ENCODE measurements at regions not wholly inside any gene's neighbourhood (a gene's known extent, or its start where the extent isn't known, plus 50 kb on each side); places are given as distances from the start of the nearest gene placed in this dataset.
A peak's percentile ranks its signal among the peaks of the same experiment; 100 is the strongest.

DNA sequence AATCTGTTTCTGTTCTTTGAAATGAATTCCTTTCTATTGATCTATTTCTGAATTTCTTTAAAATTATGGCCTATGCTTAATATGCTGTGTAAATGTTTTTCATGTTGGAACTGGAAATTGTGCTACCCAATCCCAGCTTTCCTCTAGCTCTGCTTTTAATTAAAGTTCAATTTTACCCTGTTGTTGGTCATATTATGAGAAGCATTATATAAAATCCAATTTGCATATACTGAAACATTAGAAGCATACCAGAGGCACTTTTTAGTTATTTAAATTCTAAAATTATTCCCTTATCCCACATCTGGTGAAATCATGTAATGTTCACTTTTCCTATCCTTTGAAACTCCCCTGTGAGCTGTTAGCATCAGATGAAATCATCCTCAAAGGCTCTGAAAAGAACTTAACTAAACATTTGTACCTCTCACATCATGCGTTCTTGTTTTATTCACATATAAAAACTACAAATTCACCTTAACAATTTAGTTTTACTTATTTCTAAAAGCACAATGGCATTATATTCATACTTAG lies 160.6 kb upstream of the COL21A1 start:
- no peak for DNase-seq (ENCODE audit: low read depth in 4 of 4, low spot score in 3 of 4)

DNA sequence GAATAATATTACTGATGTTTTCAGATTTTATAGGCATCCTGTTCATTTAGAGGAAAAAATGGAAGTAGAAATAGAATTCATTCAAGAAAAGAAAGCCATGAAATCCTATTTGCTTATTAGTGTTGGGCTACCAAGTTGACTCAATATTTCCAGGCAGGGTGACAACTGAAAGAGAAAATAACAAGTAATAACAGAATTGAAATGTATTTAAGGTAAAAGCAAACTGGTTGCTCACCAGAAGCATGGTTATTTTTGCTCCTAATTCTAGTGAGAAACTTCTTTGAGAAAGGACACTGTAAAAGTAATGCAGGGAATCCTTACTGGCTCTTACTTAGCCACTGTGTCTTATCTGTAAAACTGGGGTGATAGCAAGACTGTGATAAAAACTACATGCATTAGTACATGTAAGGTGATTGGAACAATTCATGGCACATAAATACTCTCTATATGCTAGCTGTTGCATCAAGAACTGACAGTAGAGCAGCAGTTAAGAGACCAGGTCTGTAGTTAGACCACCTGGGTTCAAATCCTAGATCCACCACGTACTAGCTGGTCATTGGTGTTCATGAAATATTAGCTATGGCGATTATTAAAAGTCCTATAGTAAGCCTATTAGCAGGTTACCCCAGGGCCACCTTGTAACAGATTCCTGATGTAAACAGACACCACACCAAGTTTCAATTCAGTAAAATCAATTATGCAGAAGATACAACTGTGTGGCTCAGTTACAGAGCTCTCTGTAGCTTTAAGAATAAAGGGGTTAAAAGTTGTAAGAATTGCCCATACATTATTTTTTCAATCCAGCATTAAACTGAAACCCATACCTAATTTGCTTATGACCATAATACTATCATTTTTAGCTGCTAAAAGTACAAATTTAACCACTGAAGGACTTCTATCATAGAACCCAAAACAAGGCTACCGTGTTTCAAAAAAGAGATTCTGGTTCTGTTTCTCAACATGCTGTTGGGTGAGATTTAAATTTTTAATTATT lies 159.2 kb upstream of the COL21A1 start:
- DNase-seq (ENCODE audit: low read depth in 4 of 4, low spot score in 3 of 4), result no peak

DNA sequence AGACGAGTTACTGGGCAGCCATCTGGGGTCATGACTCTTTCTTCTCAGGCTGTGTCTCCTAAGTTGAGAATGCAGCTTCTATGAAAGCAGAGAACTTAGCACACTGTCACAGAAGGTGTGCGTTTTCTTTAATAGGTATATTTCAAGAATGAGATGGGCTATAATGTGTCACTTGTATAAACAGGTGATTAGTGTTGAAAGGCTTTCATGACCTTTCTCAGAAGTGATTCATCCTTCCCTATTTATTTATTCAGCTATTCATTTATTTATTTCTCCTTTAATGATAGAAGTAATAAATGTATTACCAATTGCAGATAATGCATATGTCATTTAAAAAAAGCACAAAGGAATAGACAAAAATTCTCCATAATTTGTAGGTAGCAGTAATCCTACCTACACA lies 157.2 kb upstream of the COL21A1 start:
- DNase-seq (ENCODE audit: low read depth in 4 of 4, low spot score in 3 of 4), result no peak

DNA sequence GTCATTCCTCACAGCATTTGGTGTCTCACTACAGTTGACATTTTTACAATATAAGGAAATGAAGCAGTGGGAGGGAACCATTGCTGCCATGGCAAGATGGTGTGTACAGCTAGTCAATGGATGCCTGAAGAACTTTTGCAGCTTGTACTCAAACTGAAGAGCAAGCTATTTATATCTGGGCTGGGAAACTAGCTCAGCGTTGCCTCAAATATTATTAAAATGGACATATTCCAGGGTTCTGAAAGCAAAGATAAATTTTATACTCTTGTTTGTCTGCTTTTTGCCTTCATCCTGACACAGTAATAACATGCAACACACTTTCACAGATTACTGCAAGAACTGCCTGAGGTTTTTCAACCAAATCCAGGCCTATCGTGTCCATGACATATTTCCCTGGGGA lies 156.4 kb upstream of the COL21A1 start:
- DNase-seq (ENCODE audit: low read depth in 4 of 4, low spot score in 3 of 4), result no peak

DNA sequence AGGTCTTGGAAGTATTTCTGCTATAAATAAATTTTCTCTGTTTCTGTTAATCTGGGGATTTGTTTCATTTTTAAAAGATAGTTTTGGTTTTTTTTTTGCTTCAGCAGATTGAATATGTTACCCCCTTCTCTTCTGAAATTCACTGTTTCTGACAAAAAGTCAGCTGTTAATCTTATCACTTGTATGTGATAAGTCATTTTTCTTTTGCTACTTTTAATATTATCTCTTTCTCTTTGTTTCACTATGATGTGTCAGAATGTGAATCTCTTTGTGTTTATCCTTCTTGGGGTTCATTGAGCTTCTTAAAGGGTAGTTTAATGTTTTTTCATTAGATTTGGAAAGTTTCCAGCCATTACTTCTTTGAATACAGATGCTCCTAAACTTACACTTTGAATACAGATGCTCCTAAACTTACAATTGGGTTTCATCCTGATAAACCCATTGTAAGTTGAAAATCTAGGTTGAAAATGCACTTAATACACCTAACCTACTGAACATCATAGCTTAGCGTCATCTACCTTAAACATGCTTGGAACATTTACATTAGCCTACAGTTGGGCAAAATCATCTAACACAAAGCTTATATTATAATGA lies 154.2 kb upstream of the COL21A1 start:
- no peak for DNase-seq (ENCODE audit: low read depth in 4 of 4, low spot score in 3 of 4)

DNA sequence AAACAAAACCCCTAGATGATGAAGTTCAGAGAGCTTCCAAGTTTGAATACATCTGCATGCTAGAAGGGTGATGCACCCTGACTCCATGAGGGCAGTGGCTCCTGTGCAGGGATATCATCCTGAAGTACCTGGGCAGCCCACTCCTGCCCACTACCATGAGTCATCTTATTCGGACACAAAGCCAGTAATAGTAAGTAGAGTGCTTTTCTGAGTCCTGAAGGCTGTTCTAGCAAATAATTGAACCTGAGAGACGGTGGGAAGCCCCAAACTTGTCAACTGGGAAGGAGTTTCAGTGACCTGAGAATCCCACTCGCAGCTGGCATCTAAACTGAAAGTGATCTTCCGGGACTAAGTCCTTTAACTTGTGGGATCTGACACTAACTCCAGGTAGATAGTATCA lies 152.9 kb upstream of the COL21A1 start:
- DNase-seq (ENCODE audit: low read depth in 4 of 4, low spot score in 3 of 4), result no peak

DNA sequence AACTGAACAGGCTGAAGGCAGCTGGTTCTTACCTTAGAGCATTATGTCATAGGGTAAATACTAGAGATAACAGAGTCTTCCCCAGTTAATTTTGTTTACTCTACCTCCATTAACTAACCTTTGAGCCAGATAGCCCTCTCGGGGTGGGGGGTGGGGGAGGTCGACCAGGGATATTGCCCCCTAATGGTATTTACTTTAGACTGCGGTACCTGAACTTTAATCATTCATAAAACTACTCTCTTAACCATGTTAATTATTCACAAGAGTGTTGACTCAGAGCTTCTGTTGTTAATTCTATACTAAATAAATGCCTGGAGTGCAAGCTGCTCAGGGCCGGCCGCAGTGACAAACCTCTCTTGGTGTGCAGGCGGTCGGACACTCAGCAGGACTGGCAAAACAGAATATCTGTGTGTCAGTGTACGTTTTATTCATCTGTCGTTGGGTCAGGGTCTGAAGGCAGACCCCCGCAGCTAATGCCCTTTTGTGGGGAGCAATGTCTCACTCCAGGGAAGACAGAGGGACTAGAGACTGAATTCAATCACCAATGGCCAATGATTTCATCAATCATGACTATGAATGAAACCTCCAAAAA lies 152.4 kb upstream of the COL21A1 start:
- DNase-seq (ENCODE audit: low read depth in 4 of 4, low spot score in 3 of 4), result peak in 1 of 4 donors; percentile 8

DNA sequence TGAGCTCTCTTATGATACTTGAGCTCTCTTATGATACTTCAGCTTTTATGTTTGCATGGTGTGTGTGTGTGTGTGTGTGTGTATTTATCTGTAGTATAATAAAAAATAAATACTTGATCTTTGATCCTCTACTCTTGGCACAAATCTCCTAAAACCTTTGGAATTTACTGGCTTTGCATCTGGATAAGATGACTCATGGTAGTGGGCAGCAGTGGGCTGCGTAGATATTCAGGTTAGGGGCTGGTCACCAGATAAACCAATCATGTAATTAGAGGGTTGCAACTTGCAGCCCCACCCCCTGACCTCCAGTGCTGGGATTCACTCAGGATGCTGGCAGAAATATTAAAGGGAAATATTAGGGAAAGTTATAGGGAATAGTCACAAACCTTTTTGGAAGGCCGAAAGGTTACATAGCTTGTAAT lies 151.9 kb upstream of the COL21A1 start:
- no peak for DNase-seq (ENCODE audit: low read depth in 4 of 4, low spot score in 3 of 4)

DNA sequence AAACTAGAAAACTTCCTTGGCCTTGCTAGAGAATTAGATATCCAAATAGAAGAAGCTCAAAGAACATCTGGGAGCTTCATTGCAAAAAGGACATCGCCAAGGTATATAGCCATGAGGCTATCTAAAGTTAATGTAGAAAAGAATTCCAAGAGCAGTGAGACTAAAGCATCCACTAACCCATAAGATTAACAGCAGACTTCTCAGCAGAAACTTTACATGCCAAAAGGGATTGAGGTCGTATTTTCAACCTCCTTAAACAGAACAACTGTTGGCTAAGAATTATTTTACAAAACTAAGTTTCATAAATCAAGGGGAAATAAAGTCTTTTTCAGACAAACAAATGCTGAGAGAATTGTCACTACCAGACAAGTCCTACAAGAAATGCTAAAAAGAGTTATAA lies 149.1 kb upstream of the COL21A1 start:
- no peak for DNase-seq (ENCODE audit: low read depth in 4 of 4, low spot score in 3 of 4)

DNA sequence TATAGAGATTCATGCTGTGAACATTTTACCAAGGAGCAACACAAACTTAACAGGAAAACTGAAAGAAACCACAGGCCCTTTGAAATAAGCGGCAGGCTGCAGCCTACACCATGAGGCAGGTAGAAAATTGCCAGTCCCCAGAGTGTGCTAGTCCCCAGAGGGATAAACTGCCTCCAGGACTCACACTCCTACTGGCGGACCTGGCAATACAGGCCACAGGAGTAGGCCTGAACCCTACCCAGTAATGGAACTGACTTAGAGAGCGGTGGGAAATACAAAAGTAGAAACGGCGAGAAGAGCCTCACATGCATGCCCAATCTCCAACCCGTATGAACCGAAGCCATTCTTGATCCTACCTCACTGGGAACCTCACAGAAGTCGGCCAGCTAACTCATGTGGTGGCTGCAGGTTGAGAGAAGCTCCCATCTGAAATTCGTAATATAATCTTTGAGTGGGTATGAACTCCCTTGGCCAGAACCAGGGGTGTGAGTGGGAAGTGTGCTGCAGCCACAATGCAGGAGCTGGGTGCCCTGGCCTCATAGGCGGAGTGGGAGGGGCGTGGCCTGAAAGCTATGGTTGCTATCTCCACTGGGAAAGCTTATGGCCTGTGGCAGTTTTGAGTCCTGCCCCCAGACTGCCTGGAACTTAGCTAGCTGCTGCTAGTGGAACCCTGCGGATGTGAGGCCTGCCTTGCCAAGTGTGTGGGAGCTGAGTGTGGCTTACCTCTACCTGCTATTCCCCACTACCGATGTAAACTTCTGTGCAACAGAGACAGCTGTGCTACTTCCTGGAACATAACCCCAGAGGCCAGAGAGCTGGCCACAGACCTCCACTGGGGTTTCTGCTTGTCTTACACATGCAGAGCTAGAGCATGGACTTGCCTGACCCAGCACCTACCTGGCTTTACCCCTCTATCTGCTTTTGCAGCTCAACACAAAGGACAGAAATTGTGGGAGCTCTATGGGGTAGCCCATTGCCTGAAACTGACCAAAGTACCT lies 146.5 kb upstream of the COL21A1 start:
- DNase-seq (ENCODE audit: low read depth in 4 of 4, low spot score in 3 of 4), result no peak

DNA sequence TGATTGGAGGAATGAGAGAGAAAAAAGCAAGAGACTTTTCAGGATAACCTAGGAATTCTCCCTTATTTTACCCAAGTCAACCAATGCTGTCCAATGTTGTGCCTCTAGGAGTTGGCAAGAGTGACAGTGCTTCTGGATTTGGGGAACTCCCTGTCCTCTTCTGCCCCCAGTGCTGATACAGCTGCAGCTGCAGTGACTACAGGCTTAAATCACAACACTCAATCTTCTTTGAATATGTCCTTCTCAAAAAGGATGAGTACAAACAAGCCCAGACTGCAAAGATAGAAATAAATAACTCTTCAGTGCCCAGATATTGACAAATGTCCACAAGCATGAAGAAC lies 141.0 kb upstream of the COL21A1 start:
- DNase-seq (ENCODE audit: low read depth in 4 of 4, low spot score in 3 of 4), result no peak

DNA sequence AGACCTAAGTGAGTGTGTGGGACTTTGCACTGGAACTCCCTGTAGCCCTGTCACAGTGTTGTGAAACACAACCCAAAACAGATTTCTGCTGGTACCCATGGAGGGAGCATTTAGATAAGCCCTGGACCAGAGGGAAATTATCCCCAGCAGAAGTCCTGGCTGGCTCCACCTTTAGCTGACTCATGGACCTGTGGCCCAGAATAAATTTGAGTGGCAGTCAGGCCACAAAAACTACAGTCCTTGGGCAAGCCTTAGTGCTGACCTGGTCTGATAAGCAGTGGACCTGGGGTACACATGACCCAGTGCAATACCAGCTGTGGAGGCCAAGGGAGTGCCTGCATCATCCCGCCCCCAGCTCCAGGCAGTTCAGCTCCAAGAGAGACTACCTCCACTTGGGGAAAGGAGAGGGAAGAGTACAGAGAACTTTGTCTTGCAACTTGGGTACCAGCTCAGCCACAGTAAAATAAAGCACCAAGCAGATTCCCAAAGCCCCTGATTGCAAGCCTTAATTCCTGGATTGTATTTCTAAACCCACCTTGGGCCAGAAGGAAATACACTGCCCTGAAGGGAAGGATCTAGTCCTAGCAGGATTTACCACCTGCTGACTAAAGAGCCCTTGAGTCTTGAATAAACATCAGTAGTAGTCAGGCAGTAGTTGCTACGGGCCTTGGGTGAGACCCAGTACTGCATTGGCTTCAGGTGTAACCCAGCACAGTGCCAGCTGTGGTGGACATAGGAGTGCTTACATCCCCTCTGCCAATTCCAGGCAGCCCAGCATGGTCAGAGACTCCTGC lies 140.4 kb upstream of the COL21A1 start:
- DNase-seq (ENCODE audit: low read depth in 4 of 4, low spot score in 3 of 4), result no peak

DNA sequence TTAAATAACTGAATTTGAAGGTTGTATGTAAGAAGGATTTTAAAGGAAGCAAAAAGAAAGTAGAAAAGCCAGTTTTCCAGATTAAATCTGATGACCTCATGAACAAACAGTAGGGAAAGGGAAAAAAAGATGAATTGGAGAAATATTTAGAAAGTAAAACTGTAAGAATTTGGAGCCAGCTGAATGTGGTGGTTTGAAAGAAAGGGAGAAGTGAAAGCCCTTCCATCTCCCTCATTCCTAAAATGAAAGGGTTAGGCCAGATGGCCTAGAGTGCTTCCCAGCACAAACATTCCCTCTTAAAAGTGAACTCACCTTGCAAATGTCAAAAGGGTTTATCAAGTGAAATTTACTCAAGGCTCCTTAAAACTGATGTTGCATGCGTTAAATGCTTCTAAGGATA lies 139.3 kb upstream of the COL21A1 start:
- no peak for DNase-seq (ENCODE audit: low read depth in 4 of 4, low spot score in 3 of 4)

DNA sequence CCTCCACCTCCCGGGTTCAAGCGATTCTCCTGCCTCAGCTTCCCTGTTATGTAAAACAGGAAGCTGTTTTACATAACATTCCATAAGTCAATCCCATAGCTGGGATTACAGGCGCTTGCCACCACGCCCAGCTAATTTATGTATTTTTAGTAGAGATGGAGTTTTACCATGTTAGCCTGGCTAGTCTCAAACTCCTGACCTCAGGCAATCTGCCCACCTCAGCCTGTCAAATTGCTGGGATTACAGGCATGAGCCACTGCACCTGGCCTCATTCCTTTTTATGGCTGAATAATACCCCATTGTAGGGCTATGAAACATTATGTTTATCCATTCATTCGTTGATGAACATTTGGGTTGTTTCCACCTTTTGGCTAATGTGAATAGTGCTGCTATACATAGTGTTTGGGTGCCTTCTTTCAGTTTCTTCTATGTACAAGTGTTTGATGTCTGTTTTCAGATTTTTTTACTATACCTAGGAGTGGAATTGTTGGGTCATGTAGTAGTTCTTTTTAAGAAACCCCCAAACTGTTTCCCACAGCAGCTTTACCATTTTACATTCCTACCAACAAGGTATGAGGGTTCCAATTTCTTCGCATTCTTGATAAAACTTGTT lies 138.7 kb upstream of the COL21A1 start:
- no peak for DNase-seq (ENCODE audit: low read depth in 4 of 4, low spot score in 3 of 4)

DNA sequence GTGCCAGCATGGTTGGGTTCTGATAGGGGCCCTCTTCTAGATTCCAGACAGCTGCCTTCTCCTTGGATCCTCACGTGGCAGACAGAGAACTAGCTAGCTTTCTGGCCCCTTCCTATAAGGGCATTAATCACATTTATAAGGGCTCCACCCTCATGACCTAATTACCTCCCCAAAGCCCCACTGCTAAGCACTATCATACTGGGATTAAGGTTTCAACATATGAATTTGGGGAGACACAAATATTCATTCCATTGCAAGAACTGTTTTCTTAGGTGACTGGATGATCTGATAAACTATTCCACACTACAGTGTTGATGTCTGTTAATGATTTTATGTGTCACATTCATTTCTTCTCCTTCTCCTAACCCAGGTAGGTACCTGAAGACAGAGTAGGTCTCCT lies 135.8 kb upstream of the COL21A1 start:
- no peak for DNase-seq (ENCODE audit: low read depth in 4 of 4, low spot score in 3 of 4)

DNA sequence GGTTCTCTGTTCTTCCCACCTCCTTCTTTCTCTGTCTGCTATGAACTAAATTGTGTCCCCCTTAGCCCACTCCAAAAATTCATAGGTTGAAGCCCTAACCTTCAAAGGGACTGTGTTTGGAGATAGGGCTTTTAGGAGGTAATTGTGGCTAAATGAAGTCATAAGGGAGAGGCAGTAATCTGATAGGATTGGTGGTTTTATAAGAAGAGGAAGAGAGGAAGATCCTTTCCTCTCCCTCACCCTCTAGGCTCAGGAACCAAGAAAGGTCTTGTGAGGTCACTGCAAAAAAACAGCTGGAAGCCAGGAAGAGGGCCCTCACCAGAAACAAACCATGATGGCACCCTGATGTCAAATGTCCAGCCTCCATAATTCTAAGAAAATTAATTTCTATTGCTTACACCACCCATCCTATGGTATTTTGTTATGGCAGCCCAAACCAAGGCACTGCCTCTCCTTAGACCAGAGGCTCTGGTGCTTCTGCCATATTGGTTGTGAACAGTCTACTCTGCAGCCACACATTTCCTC lies 135.1 kb upstream of the COL21A1 start:
- DNase-seq (ENCODE audit: low read depth in 4 of 4, low spot score in 3 of 4), result no peak

DNA sequence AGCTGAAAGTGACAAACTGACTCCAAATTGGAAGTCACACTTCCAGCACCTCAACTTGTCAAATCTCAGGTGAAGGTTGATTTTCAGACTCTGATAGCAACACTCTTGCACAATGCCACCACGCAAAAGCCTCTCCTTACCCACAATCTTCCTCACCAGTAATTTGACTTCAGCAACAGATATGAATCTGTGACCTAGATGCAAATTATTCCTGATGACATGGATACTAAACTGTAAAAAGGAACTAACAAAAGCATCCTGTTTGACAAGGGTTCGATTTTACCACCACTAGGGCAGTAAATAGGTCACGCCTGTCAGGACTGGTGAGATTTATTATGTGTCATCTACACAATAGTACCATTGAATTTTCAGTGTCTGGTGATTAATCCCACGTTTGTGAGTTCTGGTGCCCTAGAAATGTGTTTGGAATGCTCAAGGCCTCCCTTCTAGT lies 134.4 kb upstream of the COL21A1 start:
- no peak for DNase-seq (ENCODE audit: low read depth in 4 of 4, low spot score in 3 of 4)

DNA sequence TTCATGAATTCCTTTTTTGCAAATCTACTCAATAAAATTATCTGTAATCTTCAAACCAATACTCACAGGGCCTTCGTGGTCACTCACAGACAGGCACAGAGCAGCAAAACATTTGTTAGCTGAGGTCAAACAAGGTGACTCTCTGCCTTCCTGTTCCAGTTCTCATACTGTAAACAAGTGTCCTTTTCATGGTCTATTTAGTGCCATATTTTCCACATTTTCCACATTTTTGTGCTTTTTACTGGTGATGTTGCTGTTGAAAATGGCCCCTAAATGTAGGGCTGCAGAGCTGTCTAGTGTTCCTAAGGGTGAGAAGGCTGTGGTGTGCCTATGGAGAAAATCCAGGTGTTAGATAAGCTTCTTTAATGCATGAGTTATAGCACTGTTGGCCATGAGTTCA lies 133.1 kb upstream of the COL21A1 start:
- no peak for DNase-seq (ENCODE audit: low read depth in 4 of 4, low spot score in 3 of 4)
